Activated naive CD8-positive, alpha-beta T cell treated with anti-CD3 and anti-CD28 coated beads, Interleukin-2, amount 50 U/mL, for 16 hours (primary cell): ENCODE measurements at regions not wholly inside any gene's neighbourhood (a gene's known extent, or its start where the extent isn't known, plus 50 kb on each side); places are given as distances from the start of the nearest gene placed in this dataset.

ENCODE experiments used
- DNase-seq: peaks from one replicate; pipeline ENCODE4 v3.0.0-alpha.2; 2020; ENCODE audit warnings: low read depth, low spot score

GRCh38 chr12:91367234-91367849, 184.7 kb upstream of the DCN start:
- no peak for DNase-seq

GRCh38 chr12:91364471-91365184, 182.0 kb upstream of the DCN start:
- no peak for DNase-seq

DNA sequence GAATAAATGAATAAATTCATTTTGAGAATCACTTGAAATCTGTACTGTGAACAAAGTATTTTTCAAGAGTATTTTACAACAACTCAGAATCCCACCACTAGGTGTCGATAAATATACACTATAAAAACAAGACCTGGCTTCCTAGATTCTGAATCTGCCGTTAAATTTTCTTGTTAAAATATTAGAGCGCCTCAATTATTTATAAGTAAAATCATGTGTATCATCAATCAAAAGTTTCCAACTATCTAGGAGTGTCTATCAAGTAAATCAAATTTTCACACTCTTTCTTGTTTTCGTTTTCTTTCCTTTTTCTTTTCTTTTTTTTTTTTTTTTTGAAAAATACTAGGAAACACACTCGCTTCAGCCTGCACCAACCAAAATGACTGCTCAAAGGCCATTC, 179.2 kb upstream of the DCN start:
- DNase-seq, result no peak

DNA sequence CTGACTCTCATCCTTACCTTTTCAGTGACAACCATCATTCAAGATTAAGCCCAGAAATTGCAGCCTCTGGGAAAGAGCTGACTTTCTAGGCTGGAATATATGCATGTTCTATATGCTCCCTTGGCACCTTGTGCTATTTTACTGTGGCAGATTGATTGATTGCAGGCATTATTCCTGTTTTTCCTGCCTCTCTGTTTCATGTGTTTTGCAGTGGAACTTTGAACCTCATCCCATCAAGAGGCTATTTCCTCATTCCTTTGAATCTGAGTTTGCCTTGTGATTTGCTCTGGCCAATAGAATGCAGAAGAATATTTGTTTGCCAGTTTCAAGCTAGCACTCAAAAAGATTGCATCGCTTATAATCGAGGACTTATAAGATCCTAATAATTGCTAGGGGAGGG, 174.8 kb upstream of the DCN start:
- DNase-seq, result no peak

- DNase-seq, result no peak
Measured at GRCh38 chr12:91356405-91356804, 173.8 kb upstream of the DCN start.

DNA sequence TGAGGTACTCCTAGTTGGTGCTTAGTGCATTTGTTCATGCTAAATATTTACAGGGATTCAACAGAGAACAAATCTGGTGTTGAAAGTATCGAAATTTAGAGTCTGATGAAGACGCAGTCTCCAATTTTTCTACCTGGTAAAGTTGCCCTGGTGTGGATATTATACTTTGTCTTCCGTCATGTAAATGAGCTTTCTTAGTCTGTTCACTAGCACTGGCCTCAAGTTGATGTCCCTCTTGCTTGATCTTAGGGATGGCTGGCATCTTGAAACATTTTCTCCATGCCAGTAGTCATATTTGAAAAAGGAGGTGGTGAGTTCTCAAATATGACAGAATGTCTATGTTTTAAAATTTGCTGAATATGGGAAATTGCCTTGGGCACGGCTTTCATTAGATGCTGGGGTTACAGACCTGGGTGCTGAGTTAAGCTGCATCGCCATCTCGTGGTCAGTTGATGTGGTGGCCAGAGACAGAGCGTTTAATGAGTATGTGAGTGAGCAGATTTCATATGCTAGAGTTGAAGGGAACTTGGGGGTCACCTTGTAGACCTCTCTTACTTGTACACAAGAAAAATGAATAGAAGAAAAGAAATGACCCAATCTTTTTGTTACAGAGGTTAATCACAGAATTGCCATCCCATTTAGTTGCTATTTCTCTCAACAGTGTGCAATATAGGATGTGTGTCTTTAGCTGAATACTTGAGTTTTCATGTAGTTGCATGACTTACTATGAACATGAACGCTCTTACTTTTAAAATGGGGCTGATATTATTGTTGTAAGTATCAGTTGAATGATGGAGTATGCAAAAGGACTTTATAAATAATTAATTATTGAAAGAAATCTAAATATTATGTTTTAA, 172.8 kb upstream of the DCN start:
- DNase-seq, result no peak

DNA sequence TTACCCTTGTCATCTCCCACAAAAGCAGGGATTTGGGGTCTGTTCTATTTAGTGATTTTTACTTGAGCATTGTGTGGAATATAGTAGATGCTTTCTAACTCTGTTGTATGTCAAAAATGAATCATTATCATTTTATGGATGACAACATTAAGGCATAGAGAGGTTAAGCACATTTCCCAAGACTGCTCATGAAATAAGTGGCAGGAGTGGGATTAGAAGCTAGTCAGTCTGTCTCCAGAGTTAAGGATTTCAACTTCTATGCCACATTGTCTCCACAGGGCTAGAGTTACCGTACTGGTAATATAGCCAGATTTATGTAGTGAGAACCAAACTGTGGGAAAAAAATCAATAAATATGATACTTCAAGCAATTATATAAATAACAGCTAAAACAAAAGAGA, 170.6 kb upstream of the DCN start:
- DNase-seq, result no peak

- no peak for DNase-seq
Measured at GRCh38 chr12:91349476-91349875, 166.9 kb upstream of the DCN start.

GRCh38 chr12:91347481-91348214, 165.0 kb upstream of the DCN start:
- DNase-seq, result no peak

DNA sequence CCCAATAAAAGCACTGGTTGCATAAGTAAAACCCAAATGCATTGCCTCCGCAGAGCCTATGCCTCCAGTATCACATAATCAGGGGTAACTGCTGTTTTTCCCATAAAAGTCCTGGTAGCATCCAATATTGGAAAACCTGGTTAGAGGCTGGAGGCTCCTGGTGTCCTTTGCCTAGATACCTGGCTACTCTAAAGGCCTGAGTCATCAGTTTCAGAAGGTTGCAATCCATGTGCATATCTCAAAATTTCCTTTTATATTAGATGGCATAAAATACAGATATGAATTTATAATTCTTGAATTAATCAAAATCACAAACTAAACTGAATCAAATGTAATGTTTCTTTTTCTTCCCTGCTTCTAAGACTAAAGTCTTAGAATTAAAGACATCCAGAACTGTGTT, 164.2 kb upstream of the DCN start:
- no peak for DNase-seq

- DNase-seq, result no peak
Measured at GRCh38 chr12:91344408-91344807, 161.8 kb upstream of the DCN start.

- no peak for DNase-seq
Measured at GRCh38 chr12:91343010-91343409, 160.4 kb upstream of the DCN start.

- DNase-seq, result no peak
Measured at GRCh38 chr12:91339106-91339505, 156.5 kb upstream of the DCN start.

- DNase-seq, result no peak
Measured at GRCh38 chr12:91335699-91336098, 153.1 kb upstream of the DCN start.

GRCh38 chr12:91333966-91334365, 151.3 kb upstream of the DCN start:
- DNase-seq, result no peak

DNA sequence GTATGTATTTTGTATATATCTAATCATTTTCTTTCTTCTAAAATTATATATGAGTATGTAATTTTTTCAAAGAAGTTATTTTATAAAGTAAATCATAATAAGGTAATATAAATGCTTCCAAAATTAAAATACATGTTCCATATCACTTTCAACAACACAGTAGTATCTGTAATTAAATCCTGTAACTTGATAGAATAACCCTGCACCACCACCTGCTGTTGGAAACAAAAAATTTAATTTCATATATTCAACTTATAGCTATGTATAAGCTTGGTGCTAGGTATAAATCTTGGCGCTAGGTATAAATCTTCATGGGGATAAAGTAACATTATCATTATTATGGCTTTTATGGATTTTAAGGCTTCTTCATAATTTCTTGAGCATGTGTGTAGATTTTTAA, 149.7 kb upstream of the DCN start:
- DNase-seq, result no peak

DNA sequence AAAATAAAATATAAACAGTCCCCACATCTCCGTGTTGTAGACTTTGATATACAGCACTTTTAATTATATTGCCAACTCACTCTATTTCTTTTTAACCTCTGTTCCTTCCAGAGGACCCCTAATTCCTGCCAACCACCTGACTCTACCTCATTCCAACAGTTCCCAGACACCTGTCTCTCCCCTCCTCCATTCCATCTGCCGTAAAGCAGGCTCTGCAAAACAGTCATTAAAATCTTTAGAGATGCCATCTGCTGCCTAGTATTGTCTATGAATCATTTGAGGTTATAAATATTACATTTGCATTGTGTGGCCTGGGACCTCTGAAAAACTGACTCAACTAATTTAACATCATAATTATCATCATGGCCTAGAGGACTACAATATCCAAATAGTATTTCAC, 148.8 kb upstream of the DCN start:
- no peak for DNase-seq

DNA sequence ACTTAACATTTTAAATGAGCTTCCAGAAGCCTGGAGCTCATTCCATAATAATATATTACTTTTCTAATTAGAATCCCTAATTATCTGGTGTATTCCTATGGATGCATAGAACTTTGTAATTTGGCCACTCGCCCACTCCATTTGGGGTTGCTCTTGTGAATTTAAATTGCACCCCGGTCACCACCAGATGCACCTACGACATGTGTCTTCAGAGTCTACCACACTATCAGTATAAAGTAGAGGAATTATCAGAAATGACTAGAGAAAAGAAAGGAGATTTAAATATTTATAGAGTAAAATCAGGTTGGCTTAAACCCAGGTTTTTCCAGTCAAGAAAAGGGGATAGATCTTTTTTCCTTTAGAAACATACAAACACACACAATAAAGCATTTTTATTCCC, 145.8 kb upstream of the DCN start:
- no peak for DNase-seq

- no peak for DNase-seq
Measured at GRCh38 chr12:91327889-91328288, 145.3 kb upstream of the DCN start.

DNA sequence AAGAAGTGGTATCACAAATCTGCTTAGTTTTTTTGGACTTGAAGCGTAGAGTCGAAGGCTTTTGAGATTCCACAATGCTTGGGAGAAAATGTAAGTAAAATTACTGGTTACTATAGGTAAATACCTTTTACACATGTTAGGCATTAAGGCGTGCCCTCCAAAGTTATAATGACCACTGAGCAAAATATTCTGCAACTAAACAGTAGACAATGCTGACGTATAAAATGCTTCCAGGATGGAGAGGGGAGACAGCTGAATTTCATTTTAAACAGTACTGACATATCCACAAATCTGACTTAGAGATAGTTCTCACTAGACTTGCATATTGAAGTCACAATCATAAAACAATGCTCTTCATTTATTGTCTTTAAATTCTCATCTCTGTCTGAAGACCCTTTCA, 144.5 kb upstream of the DCN start:
- DNase-seq, result no peak

GRCh38 chr12:91326058-91327027, 143.7 kb upstream of the DCN start:
- DNase-seq, result peak; percentile 18
